Hepatocyte (in vitro differentiated cells): ENCODE measurements at regions not wholly inside any gene's neighbourhood (a gene's known extent, or its start where the extent isn't known, plus 50 kb on each side); places are given as distances from the start of the nearest gene placed in this dataset.

Source experiments
- DNase-seq: peaks from one replicate; pipeline ENCODE4 v3.0.0-alpha.2; 2016; ENCODE audit warnings: low spot score
- H2AFZ ChIP-seq: fragments of 200-600 bp; sonication (generic); 2 replicates; pipeline ENCODE4 v1.6.0; 2016; ENCODE audit warnings: antibody characterized with exemption, mild to moderate bottlenecking
- H3K27ac ChIP-seq: fragments of 200-600 bp; sonication (generic); 2 replicates; pipeline ENCODE4 v1.5.1; 2016; ENCODE audit warnings: mild to moderate bottlenecking
- H3K27me3 ChIP-seq: fragments of 200-600 bp; sonication (generic); 2 replicates; pipeline ENCODE4 v1.6.1; 2016
- H3K36me3 ChIP-seq: fragments of 200-600 bp; sonication (generic); replicated peaks from 2 replicates; pipeline ENCODE4 v1.5.1; 2016; ENCODE audit warnings: low read depth; ENCODE audit not compliant: insufficient read depth
- H3K4me1 ChIP-seq: fragments of 200-600 bp; sonication (generic); 2 replicates; pipeline ENCODE4 v1.5.1; 2016; ENCODE audit warnings: mild to moderate bottlenecking, moderate library complexity; ENCODE audit not compliant: insufficient read depth
- H3K4me2 ChIP-seq: fragments of 200-600 bp; sonication (generic); 2 replicates; pipeline ENCODE4 v1.6.0; 2016
- H3K4me3 ChIP-seq: fragments of 200-600 bp; sonication (generic); 2 replicates; pipeline ENCODE4 v1.5.1; 2016; ENCODE audit warnings: mild to moderate bottlenecking
- H3K79me2 ChIP-seq: fragments of 200-600 bp; sonication (generic); 2 replicates; pipeline ENCODE4 v1.6.0; 2017; ENCODE audit warnings: mild to moderate bottlenecking
- H3K9me2 ChIP-seq: fragments of 200-600 bp; sonication (generic); replicated peaks from 2 replicates; pipeline ENCODE4 v1.6.0; 2017; ENCODE audit warnings: mild to moderate bottlenecking; ENCODE audit not compliant: insufficient read depth
- H3K9me3 ChIP-seq: fragments of 200-600 bp; sonication (generic); 2 replicates; pipeline ENCODE4 v1.5.1; 2016; ENCODE audit warnings: low read depth, mild to moderate bottlenecking
- H4K20me1 ChIP-seq: fragments of 200-600 bp; sonication (generic); 2 replicates; pipeline ENCODE4 v1.6.0; 2016; ENCODE audit warnings: mild to moderate bottlenecking; ENCODE audit not compliant: insufficient read depth, poor library complexity, severe bottlenecking
- EZH2 ChIP-seq: fragments of 200-600 bp; sonication (generic); IDR thresholded peaks from 2 replicates; pipeline ENCODE4 v1.6.1; 2016; ENCODE audit warnings: antibody characterized with exemption, mild to moderate bottlenecking, borderline replicate concordance
- EZH2phosphoT487 ChIP-seq: fragments of 200-600 bp; sonication (generic); IDR thresholded peaks from one replicate; pipeline ENCODE4 v1.6.1; 2018; ENCODE audit warnings: antibody characterized with exemption, mild to moderate bottlenecking, low read depth, moderate library complexity; ENCODE audit not compliant: unreplicated experiment, severe bottlenecking
- WGBS: methylation state at CpG from one replicate; pipeline ENCODE4 v1.1.6; 2016; ENCODE audit warnings: low lambda C conversion rate; ENCODE audit errors: missing lambda C conversion rate; 5-methylcytosine and 5-hydroxymethylcytosine counted together
- TF ChIP-seq, protein P1 (sequence below): fragments of 200-600 bp; sonication (generic); IDR thresholded peaks from 2 replicates; pipeline ENCODE4 v1.5.1; 2016; ENCODE audit warnings: antibody characterized with exemption, mild to moderate bottlenecking; ENCODE audit not compliant: poor library complexity

DNA sequence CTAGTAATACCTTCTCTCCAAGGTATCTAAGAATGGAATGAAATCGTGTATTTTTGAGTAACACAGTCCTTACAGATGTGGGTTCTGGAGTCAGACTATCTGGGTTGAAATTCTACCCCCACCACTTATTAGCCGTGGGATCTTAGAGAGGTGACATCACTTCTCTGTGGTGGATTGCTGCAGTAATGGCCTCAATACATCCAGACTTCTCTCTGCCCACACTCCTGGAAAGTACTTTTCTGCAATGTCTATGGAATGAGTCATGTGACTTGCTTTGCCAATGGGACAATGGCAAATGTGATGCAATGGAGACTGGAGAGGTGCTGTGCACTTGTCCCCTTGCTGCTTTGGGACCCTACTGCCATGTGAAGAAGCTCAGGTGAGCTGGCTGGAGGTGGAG, 418.2 kb downstream of the HAPSTR1 start:
- H3K4me2 ChIP-seq: no peak overlapping the region
- no peaks in the 10 kb centered on the region for H3K36me3 ChIP-seq
- TF ChIP-seq EZH2 (no peak), EZH2phosphoT487 (no peak)
- TF ChIP-seq, protein P1, sequence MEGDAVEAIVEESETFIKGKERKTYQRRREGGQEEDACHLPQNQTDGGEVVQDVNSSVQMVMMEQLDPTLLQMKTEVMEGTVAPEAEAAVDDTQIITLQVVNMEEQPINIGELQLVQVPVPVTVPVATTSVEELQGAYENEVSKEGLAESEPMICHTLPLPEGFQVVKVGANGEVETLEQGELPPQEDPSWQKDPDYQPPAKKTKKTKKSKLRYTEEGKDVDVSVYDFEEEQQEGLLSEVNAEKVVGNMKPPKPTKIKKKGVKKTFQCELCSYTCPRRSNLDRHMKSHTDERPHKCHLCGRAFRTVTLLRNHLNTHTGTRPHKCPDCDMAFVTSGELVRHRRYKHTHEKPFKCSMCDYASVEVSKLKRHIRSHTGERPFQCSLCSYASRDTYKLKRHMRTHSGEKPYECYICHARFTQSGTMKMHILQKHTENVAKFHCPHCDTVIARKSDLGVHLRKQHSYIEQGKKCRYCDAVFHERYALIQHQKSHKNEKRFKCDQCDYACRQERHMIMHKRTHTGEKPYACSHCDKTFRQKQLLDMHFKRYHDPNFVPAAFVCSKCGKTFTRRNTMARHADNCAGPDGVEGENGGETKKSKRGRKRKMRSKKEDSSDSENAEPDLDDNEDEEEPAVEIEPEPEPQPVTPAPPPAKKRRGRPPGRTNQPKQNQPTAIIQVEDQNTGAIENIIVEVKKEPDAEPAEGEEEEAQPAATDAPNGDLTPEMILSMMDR: no peak
- no peak overlapping the region for H3K4me3 ChIP-seq
- no peaks in the 10 kb centered on the region for H3K9me3 ChIP-seq
- no peaks in the 10 kb centered on the region for H3K27me3 ChIP-seq
- H3K27ac ChIP-seq: no peak overlapping the region
- no peaks in the 10 kb centered on the region for H3K79me2 ChIP-seq
- H2AFZ ChIP-seq: no peak overlapping the region
- 80% methylated on average over 2 of the region's 2 CpGs for WGBS
- DNase-seq: no peak
- H4K20me1 ChIP-seq: no peaks in the 10 kb centered on the region
- no peaks in the 10 kb centered on the region for H3K4me1 ChIP-seq
- H3K9me2 ChIP-seq: no peaks in the 10 kb centered on the region

DNA sequence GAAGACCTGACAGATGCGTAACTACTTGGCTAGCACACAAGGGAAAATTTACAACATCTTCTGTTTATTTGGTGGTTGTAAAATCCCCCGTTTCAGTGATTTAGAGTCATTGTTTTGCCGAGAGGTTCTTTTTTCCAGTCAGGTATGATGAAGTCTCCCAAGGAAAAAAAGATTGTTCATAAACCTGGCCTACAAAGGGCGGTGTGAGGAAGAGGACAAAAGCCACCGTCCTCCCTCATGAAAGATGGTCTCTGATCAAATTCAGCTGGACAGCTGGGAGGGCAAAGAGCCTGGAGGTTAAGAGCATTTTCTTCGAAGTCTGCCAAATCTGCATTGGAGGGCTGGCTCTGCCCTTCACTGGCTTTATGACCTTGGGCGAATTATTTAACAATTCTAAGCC, 419.9 kb downstream of the HAPSTR1 start:
- Histone ChIP-seq H3K4me3 (no peak overlapping the region), H3K9me3 (no peaks in the 10 kb centered on the region), H3K27me3 (no peaks in the 10 kb centered on the region), H3K4me2 (no peak overlapping the region), H4K20me1 (no peaks in the 10 kb centered on the region), H3K79me2 (no peaks in the 10 kb centered on the region), H3K36me3 (no peaks in the 10 kb centered on the region), H2AFZ (no peak overlapping the region), H3K27ac (no peak overlapping the region), H3K9me2 (no peaks in the 10 kb centered on the region), H3K4me1 (no peaks in the 10 kb centered on the region)
- TF ChIP-seq, protein P1: no peak
- TF ChIP-seq EZH2phosphoT487 (no peak), EZH2 (no peak)
- 62% methylated on average over 7 of the region's 7 CpGs for WGBS
- no peak for DNase-seq

- Histone ChIP-seq H3K79me2 (no peaks in the 10 kb centered on the region), H3K4me1 (no peaks in the 10 kb centered on the region), H3K27ac (no peak overlapping the region), H3K27me3 (no peaks in the 10 kb centered on the region), H3K9me2 (no peaks in the 10 kb centered on the region), H3K4me3 (no peak overlapping the region), H3K9me3 (no peaks in the 10 kb centered on the region), H3K36me3 (no peaks in the 10 kb centered on the region), H3K4me2 (no peak overlapping the region), H4K20me1 (no peaks in the 10 kb centered on the region), H2AFZ (no peak overlapping the region)
- no peak for DNase-seq
- 75% methylated on average over 3 of the region's 3 CpGs for WGBS
- TF ChIP-seq, protein P1: no peak
- no peak for TF ChIP-seq EZH2phosphoT487
- no peak for TF ChIP-seq EZH2
Measured at GRCh38 chr16:9516444-9516843, 425.0 kb downstream of the HAPSTR1 start.

- H3K27ac ChIP-seq: no peak overlapping the region
- no peak overlapping the region for H3K4me2 ChIP-seq
- H3K36me3 ChIP-seq: no peaks in the 10 kb centered on the region
- H3K4me3 ChIP-seq: no peak overlapping the region
- DNase-seq: peak; percentile 35
- H3K4me1 ChIP-seq: no peaks in the 10 kb centered on the region
- H4K20me1 ChIP-seq: no peaks in the 10 kb centered on the region
- no peak overlapping the region for H2AFZ ChIP-seq
- WGBS: 36% methylated on average over 3 of the region's 3 CpGs
- no peaks in the 10 kb centered on the region for H3K9me2 ChIP-seq
- H3K27me3 ChIP-seq: no peaks in the 10 kb centered on the region
- no peaks in the 10 kb centered on the region for H3K79me2 ChIP-seq
- no peaks in the 10 kb centered on the region for H3K9me3 ChIP-seq
- TF ChIP-seq EZH2phosphoT487 (no peak), EZH2 (no peak)
- TF ChIP-seq, protein P1: no peak
Measured at GRCh38 chr16:9518051-9518450, 426.6 kb downstream of the HAPSTR1 start.
